Peyer's patch (tissue), 4 donors: ENCODE measurements at regions not wholly inside any gene's neighbourhood (a gene's known extent, or its start where the extent isn't known, plus 50 kb on each side); places are given as distances from the start of the nearest gene placed in this dataset.

ENCODE experiments used
- DNase-seq, 3 donors: peaks; one replicate each; pipeline ENCODE4 v3.0.0-alpha.2; 2017 to 2019
- H3K27ac ChIP-seq, 4 donors: fragments of 200-600 bp; sonication (generic); one replicate each; pipeline ENCODE4 v1.5.1; 2016 to 2019
- H3K27me3 ChIP-seq, 2 donors: fragments of 200-600 bp; sonication (generic); one replicate each; pipeline ENCODE4 v1.5.1; 2019
- H3K36me3 ChIP-seq, 3 donors: fragments of 200-600 bp; sonication (generic); one replicate each; pipeline ENCODE4 v1.5.1; 2016 to 2019
- H3K4me1 ChIP-seq, 4 donors: fragments of 200-600 bp; sonication (generic); one replicate each; pipeline ENCODE4 v1.5.1; 2016 to 2019
- H3K4me3 ChIP-seq, 4 donors: fragments of 200-600 bp; sonication (generic); 1 replicate in 3 of 4; 2 replicates in 1 of 4; pipeline ENCODE4 v1.5.1; 2016 to 2019; ENCODE audit warnings: mild to moderate bottlenecking in 1 of 4
- H3K9me3 ChIP-seq, 4 donors: fragments of 200-600 bp; sonication (generic); one replicate each; pipeline ENCODE4 v1.5.1; 2016 to 2019; ENCODE audit warnings: mild to moderate bottlenecking in 1 of 4
- POLR2A ChIP-seq, 2 donors: fragments of 450-650 bp; IDR thresholded peaks; one replicate each; pipeline ENCODE4 v1.5.1; 2017; ENCODE audit warnings: antibody characterized with exemption in 2 of 2, mild to moderate bottlenecking in 2 of 2, moderate library complexity in 2 of 2
- TF ChIP-seq, protein P1 (sequence below), 6 experiments: fragments of 450-650 bp in 4 of 6; fragments of 200-600 bp in 2 of 6; sonication (generic) in 1 of 6; IDR thresholded peaks; one replicate each; pipeline ENCODE4 v1.5.1; 2017 to 2019; ENCODE audit warnings: antibody characterized with exemption in 6 of 6, mild to moderate bottlenecking in 3 of 6, moderate library complexity in 1 of 6

DNA sequence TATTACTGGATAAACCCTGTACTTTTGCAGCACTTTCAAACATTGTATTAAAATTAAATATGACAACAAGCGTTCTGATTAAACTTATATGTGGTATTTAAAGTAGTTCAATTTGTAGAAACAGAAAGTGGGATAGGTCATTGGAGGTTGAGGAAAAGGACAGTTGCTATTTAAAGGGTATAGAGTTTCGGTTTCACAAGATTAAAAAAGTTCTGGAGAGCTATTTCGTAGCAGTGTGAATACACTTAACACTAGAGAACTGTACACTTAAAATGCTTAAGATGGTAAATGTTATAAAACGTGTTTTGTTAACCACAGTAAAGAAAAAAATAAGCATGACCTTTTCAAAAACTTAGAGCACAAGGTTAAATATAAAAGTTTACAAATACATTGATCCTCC, 382.1 kb downstream of the BRINP1 start:
- H3K27me3 ChIP-seq, result no peaks in the 10 kb centered on the region
- TF ChIP-seq, protein P1, sequence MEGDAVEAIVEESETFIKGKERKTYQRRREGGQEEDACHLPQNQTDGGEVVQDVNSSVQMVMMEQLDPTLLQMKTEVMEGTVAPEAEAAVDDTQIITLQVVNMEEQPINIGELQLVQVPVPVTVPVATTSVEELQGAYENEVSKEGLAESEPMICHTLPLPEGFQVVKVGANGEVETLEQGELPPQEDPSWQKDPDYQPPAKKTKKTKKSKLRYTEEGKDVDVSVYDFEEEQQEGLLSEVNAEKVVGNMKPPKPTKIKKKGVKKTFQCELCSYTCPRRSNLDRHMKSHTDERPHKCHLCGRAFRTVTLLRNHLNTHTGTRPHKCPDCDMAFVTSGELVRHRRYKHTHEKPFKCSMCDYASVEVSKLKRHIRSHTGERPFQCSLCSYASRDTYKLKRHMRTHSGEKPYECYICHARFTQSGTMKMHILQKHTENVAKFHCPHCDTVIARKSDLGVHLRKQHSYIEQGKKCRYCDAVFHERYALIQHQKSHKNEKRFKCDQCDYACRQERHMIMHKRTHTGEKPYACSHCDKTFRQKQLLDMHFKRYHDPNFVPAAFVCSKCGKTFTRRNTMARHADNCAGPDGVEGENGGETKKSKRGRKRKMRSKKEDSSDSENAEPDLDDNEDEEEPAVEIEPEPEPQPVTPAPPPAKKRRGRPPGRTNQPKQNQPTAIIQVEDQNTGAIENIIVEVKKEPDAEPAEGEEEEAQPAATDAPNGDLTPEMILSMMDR (IDR thresholded peaks at IDR 0.05), result no peak
- TF ChIP-seq POLR2A (IDR thresholded peaks at IDR 0.05), result no peak
- no peaks in the 10 kb centered on the region for H3K36me3 ChIP-seq
- no peak overlapping the region for H3K4me3 ChIP-seq
- DNase-seq, result no peak
- no peaks in the 10 kb centered on the region for H3K4me1 ChIP-seq
- H3K27ac ChIP-seq, result no peak overlapping the region
- H3K9me3 ChIP-seq, result no peaks in the 10 kb centered on the region

DNA sequence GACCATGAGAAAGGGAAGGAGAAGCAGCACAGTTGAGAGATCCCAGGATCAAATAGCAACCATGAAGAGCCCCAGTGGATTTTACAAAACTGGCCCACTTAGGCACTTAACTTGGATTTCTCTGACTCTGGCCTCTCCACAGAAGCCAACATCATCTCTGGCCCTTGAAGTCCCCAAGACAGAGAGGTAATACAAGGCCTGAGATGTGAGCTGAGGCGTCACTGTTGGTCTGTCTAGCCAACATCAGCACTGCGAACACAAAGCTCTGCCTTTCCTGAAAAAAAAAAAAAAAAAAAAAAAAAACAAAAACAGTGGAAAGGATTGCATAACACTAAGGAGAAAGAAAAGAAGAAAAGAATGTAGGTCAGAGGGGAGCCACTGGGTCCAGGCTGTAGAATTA, 378.3 kb downstream of the BRINP1 start:
- TF ChIP-seq, protein P1 (IDR thresholded peaks at IDR 0.05), result no peak
- no peak for TF ChIP-seq POLR2A (IDR thresholded peaks at IDR 0.05)
- Histone ChIP-seq H3K27ac (no peak overlapping the region), H3K27me3 (no peaks in the 10 kb centered on the region), H3K9me3 (no peaks in the 10 kb centered on the region), H3K4me1 (no peaks in the 10 kb centered on the region), H3K36me3 (no peaks in the 10 kb centered on the region), H3K4me3 (no peak overlapping the region)
- DNase-seq, result no peak

DNA sequence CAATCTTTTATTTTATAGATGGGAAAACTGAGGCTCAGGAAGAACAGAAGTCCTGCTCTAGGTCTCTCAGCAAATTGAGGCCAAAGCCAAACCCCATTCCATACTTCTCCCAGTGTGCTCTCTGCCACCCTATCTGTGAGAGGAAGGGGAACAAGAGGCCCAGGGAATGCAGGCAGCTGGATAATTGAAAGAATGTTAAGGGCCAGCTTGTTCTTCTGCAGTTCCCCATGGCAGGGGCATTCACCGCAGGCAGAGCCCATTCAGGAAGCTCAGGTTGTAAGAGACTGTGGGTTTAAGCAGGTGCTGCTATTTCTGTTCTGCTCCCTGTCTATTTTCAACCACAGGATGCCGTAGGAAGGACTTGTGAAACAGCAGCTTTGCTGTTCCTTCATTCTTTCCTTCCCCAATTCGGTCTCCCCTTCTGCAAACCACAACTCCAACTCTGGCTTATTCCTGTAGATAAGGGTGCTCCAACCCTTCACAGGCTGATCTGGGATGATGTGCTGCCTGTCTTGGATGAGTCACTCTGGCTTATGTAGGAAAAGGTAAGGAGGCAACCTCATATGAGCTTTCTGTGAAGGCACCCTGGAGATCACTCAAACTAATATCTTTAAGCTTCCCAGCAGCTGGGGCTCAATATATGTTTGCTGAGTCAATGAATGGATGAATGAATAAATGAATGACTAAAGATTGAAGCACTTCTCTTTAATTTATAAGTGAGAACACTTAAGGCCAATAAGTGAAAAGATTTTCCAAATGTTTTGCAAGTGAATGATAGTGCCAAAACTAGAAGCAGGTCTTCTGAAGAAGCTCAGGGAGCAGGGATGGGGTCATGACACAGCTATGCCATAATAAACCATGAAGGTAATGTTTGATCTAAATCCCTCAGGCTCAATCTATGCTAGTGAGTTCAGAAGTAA, 377.6 kb downstream of the BRINP1 start:
- Histone ChIP-seq H3K36me3 (no peaks in the 10 kb centered on the region), H3K27me3 (no peaks in the 10 kb centered on the region), H3K9me3 (no peaks in the 10 kb centered on the region), H3K4me3 (no peak overlapping the region), H3K27ac (no peak overlapping the region), H3K4me1 (no peaks in the 10 kb centered on the region)
- no peak for DNase-seq
- TF ChIP-seq, protein P1 (IDR thresholded peaks at IDR 0.05), result no peak
- no peak for TF ChIP-seq POLR2A (IDR thresholded peaks at IDR 0.05)

DNA sequence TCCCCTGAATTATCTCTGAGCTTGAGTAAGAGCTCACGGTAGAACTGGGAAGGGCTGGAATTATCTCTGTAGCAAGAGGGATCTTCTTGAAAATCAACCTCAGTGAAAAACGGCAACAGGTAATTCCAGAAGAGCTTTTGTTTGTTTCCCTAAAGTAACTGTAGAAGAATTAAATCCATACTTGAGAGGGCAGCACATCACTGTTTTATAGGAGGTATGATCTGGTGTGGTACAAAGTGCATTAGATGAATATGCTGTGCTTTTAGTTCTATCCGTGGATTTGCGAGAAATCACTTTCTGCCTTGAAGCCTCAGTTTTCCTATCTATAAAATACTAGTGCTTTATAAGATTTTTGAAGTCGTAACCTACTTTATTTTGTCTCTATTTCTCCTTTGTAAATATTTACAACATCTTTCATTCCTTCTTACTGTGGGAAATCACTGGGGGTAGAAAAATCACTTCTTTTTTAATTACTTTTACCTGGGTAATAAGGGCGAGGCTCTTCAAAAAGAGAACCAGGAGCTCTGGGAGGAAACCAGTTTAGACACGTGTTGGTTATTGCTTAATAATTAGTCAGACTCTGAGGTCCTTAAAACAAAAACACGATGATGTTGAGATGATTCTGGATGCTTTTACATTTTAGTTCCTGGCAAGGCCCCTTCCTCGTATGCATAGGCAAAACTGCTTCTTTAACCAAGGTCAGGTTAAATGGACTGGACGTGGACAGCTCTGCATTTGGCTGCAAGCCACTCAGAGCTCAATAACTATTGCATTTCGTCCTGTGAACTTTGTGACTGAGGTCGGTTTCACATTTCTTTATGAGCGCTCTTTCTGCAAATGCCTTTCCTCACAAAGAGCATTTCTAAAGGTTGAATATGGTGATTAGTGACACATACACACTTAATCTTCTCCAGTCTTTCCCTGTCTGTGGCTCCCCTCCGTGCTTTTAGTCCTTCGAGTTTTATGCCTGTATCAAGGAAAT, 376.1 kb downstream of the BRINP1 start:
- H3K4me1 ChIP-seq, result no peaks in the 10 kb centered on the region
- no peak for DNase-seq
- no peaks in the 10 kb centered on the region for H3K27me3 ChIP-seq
- H3K9me3 ChIP-seq, result no peaks in the 10 kb centered on the region
- H3K4me3 ChIP-seq, result no peak overlapping the region
- TF ChIP-seq, protein P1 (IDR thresholded peaks at IDR 0.05), result no peak
- TF ChIP-seq POLR2A (IDR thresholded peaks at IDR 0.05), result no peak
- H3K36me3 ChIP-seq, result no peaks in the 10 kb centered on the region
- H3K27ac ChIP-seq, result no peak overlapping the region

DNA sequence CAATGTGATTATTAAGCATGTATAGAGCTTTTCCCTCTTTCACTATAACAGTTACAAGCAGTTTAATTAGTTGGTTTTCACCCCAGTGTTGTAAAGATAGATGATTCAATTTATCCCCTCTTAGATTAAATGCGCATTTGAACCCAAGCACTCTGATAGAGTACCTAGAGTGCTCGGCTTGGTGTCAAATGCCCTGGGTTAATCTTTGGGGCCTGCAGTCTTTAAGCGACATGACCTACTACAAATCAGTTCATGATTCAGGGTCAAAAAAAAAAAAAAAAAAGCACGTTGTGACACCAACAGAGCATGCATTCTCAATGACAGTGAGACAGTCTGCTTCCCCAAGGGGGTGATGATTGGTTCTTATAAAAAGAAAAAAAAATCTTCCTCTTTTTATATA, 375.3 kb downstream of the BRINP1 start:
- TF ChIP-seq POLR2A (IDR thresholded peaks at IDR 0.05), result no peak
- TF ChIP-seq, protein P1 (IDR thresholded peaks at IDR 0.05), result no peak
- no peaks in the 10 kb centered on the region for H3K4me1 ChIP-seq
- H3K27ac ChIP-seq, result no peak overlapping the region
- no peak for DNase-seq
- no peaks in the 10 kb centered on the region for H3K27me3 ChIP-seq
- H3K9me3 ChIP-seq, result no peaks in the 10 kb centered on the region
- H3K36me3 ChIP-seq, result no peaks in the 10 kb centered on the region
- H3K4me3 ChIP-seq, result no peak overlapping the region
